Medulla oblongata (tissue), 1 donor: ENCODE measurements at regions not wholly inside any gene's neighbourhood (a gene's known extent, or its start where the extent isn't known, plus 50 kb on each side); places are given as distances from the start of the nearest gene placed in this dataset.
"Not testable (repeated sequence)": the region's sequence is repeated elsewhere in the genome, so short reads cannot be mapped to it uniquely, and the experiment has no call there.

ENCODE experiments used
- DNase-seq: peaks from one replicate; pipeline ENCODE4 v3.0.0-alpha.2; 2015; ENCODE audit errors: extremely low spot score

DNA sequence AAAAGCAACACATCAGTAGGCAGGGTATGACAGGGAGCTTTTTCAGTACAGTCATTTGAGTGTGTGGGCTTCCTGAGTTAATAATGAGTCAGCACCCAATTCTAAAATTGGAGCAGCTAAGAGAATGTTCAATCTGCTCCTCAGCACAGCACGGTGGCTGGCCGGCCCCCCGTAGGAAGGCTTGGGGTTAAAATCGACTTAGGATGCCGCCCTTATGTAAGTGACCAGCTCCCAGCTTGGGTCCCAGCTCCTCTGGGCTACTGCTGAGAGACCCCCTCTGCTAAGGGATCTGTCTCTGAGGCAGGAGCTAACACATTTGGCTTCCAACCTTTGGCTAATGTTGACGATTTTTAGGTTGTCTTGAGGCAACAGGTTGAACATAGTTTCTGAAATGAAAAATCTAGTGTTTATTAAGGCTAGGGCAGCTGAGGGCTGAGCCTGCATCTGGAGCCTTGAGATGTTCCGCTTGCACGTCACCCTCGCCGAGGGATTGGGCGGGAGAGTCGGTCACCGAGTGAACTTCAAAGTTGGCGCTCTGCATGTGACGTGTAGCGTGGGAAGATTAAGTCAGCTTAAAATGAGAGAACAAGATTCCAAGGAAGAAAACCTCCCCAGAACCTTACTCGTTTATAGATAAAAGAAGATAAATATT, 291.3 kb upstream of the PLGLB2 start:
- DNase-seq: not testable (repeated sequence)

GRCh38 chr2:87457129-87457499, 290.8 kb upstream of the PLGLB2 start:
- DNase-seq: not testable (repeated sequence)

DNA sequence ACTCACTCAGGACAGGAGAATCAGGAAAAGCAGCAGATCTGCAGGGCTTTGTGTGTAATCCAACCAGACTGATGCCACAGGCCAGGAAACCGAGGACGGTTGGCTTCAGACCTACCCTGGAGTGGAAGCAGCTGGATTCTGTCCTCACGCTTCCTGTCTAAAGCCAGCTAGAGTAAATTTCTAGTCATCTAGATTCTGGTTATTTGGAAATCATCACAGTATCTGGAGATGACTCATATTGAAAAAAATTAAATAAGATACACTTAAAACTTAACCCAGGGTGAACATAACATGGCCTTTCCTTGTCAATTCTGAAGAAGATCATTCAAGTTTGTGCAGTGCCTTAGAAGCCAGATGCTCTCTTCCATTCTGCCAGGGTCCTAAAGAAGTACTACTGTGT, 288.9 kb upstream of the PLGLB2 start:
- not testable (repeated sequence) for DNase-seq

- not testable (repeated sequence) for DNase-seq
Observed at GRCh38 chr2:87460104-87460503, 287.8 kb upstream of the PLGLB2 start.

DNA sequence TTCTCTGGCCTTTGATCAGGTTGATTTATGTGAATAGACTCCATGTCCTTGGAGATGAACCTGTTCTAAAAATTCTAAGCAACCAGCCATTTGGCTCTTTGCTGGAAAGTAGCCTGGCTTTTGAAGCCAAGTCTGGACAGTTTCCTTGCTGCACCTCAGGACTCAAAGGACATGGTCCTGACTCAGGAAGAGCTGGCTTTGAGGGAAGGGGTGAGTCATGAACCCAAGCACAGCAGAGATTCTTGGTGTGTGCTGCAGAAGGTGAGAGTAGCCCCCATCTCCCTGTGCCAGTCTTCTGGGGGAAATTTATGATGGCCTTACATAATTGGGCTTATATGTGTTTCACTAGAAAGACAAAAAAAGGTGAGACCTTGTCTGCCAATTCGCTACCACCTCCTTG, 287.2 kb upstream of the PLGLB2 start:
- not testable (repeated sequence) for DNase-seq

DNA sequence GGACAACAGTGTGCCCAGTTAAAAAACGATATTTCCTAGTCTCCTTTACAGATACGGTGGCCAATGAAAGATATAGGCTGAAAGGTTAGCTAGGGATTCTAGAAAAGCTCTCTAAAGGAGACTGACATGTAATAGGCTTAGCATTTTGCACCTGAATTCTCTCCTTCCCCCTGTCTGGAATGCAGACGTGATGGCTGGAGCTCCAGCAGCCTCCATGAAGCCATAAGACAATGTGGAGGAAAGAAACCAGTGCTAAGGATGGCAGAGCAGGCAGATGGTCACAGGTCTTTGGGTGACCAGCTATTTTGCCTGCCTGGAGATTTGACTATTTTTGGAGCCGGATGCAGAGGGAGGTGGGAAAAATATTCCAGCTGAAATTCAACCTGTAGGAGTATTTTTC, 286.2 kb upstream of the PLGLB2 start:
- DNase-seq: not testable (repeated sequence)

DNA sequence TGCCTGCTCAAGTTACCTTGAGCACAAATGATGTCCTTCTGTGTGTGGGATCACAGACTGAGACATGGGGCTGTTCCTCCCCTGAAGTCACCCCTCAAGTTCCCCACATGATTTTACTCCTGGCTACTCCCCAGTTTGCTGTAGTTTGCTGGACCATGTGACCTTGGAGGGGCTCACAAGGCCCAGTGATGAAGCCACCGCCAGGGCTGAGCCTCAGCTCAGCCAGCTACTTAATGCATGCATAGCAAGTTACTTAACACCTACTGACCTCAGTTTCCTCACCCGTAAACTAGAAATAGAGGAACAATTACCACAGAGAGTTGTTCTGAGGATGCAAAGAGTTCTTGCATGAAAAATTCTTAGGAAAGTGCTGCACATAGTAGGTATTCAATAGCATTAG, 283.7 kb upstream of the PLGLB2 start:
- not testable (repeated sequence) for DNase-seq

DNA sequence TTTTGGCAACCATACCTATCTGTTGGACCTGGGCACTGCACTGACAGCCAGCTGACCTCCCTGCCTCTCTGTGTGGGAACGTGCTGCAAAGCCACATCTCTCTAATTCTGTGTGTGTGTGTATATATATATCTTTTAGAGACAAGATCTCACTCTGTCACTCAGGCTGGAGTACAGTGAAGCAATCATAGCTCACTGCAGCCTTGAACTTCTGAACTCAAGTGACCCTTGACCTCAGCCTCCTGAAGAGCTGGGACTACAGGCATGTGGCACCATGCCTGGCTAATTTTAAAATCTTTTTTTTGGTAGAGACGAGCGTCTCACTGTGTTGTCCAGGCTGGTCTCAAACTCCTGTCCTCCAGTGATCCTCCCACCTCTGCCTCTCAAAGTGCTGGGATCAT, 282.2 kb upstream of the PLGLB2 start:
- not testable (repeated sequence) for DNase-seq

DNA sequence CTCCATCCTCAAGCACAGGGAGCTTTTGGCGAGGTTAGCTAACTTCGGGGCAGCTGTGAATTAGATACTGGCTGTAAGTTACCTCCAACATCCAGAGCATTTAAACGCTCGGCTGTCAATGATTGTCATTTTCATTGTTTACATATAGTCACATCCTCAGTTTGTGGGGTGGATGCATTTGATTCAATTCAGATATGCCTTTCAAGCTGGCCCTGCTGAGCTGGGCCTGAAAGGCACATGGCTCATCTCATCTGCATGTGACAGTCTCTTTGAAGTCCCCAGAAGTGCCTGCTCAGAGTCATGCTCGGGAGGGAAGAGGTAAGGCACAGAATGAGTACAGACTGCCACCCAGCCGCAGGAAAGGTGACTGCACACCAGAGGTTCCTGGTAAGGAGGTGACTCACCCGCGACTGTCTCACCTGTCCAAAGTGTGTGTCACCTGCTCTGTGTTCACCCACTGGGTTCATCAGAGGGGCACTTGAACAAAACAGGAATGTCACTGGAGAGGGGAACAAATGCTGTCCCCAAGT, 281.2 kb upstream of the PLGLB2 start:
- not testable (repeated sequence) for DNase-seq

DNA sequence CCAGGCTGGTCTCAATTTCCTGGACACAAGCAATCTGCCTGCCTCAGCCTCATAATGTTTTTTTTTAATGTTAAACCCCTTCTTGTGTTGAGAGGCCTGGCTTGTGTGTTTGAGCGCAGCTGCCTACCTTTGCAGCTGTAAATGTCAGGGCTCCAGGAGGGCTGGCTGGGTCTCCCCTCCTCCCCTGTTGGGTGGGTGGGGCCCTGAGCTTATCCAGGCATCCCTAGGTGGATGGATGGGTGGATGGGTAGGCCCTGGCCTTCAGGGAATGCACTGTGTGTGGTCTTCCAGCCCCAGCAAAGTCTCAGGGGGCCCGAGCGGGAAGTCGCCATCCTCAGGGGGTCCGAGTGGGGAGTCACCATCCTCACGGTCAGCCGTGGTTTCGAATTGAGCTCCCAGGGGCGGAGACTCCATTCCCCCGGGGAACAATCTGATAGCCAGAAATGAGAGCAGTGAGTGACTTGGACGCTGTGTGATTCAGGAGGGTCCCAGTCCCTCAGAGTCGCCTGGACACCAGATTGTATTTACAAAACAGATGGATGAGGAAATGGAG, 279.4 kb upstream of the PLGLB2 start:
- DNase-seq: not testable (repeated sequence)

DNA sequence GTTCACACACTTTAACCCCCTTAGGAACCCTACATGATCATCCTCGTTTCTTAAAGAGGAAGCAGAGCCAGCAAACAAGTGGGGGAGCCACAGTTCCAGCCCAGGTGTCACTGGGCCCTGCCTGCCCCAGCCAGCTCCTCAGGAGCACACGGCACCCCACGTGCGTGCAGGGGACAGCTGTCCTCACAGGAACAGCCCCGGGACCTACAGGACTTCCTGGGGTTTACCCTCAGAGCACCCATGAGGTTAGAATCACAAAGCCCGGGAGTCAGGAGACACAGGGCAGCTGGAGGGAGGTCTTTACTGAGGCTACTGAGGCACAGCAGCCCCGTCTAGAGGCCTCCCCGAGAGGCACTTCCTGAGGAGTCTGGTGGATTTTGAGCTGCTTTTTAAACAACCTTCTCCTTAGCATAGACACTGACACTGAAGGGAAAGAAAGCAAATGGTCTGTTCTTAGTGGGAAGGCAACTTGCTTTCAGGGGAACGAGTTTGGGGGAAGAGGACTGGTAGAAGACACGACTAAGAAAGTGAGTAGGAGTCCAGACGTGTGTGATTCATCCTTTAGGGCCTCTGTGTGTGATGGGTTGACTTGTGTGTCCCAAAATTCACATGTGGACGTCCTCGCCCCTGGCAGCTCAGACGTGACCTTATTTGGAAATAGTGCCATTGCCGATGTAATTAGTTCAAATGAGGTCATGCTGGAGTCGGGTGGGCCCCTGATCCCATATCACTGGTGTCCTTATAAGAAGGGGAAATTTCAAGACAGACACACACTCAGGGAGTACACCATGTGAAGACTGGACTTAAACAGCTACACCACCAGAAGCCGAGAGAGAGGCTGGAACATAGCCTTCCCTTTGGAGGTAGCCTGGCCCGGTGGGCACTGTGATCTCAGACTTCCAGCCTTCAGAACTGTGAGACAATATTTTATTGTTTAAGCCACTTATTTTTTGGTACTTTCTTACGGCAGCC, 278.4 kb upstream of the PLGLB2 start:
- DNase-seq: not testable (repeated sequence)

DNA sequence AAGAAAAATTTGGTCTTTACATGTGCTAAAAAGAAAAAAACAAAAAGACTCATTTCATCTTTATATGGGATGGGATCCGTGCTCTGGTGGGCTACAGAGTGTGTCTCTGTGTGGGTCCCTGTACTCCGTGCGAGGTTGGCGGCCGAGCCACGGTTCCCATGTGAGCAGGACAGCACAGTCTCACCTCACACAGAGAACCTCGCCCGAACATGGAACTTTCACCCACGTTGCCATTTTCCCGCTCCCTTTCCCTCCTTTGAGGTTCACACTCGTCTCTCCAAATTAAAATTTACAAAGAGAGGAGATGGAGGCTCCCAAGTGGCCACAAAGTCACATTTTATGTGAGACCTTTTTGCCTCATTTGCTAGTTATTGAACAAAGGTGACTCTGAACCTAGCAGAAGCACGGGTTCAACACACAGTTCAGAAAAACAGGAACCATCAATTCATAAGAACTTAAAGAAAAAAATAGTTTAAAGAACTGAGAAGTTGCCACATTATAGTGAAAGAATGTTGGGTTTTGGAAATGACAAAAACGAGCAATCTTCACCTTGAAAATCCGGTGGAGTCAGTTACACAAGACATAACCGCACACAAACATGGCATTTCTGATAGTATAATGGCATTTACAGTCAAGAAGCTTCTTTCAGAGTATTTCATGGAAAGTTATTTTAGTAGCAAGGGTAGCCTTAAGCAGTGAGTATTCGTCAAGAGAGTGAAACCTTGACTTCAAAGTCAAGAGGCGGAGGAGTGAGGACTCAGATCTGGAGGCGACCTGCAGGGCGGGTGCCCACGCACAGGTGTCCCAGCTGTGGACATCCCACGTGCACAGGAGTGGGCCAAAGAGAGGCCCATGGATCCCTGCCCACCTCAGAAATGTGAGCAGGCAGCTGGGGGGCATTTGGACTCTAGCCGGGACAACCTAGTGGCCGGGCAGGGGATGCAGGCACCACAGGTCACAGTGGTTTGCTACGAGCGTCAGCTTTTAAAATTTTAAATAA, 277.2 kb upstream of the PLGLB2 start:
- DNase-seq: not testable (repeated sequence)

- not testable (repeated sequence) for DNase-seq
Observed at GRCh38 chr2:87471478-87471877, 276.4 kb upstream of the PLGLB2 start.

GRCh38 chr2:87476223-87476872, 271.5 kb upstream of the PLGLB2 start:
- DNase-seq: not testable (repeated sequence)

DNA sequence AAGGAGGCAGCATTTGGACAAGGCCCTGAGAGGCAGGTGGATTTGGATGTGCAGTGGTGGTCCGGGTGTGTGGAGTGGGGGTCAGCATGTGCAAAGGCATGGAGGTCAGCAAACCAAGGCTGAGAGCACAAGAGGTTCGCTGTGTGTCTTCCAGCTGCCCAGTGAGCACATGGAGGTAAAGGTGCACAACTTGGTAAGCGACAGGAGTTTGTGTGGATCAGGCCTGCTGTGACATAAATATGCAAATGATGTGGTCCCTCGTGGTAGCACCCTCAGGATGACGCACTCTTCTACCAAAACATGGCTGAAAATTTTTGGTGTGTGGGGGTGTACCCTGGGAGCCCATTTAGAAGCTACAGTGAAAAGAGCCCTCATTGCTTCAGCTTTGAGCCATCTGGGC, 271.0 kb upstream of the PLGLB2 start:
- DNase-seq: not testable (repeated sequence)

GRCh38 chr2:87477669-87478428, 270.0 kb upstream of the PLGLB2 start:
- DNase-seq: not testable (repeated sequence)

GRCh38 chr2:87478911-87479310, 269.0 kb upstream of the PLGLB2 start:
- not testable (repeated sequence) for DNase-seq

- not testable (repeated sequence) for DNase-seq
Observed at GRCh38 chr2:87483093-87483680, 264.7 kb upstream of the PLGLB2 start.

GRCh38 chr2:87484363-87484762, 263.5 kb upstream of the PLGLB2 start:
- not testable (repeated sequence) for DNase-seq
